Liver (tissue), 8 donors: ENCODE measurements at regions not wholly inside any gene's neighbourhood (a gene's known extent, or its start where the extent isn't known, plus 50 kb on each side); places are given as distances from the start of the nearest gene placed in this dataset.

Source experiments
- DNase-seq: peaks from one replicate; pipeline ENCODE4 v3.0.0-alpha.2; 2017; ENCODE audit warnings: low spot score
- H3K27ac ChIP-seq, 2 donors: one replicate each; pipeline ENCODE4 v1.7.0; 2013; ENCODE audit warnings: inconsistent platforms in 2 of 2, low read length in 2 of 2, control low read depth in 1 of 2, low read depth in 1 of 2, mild to moderate bottlenecking in 1 of 2
- H3K27me3 ChIP-seq, 4 donors: one replicate each; pipeline versions ENCODE4 v1.6.1 to v1.7.0; 2013; ENCODE audit warnings: low read length in 3 of 4, inconsistent platforms in 1 of 4, mild to moderate bottlenecking in 1 of 4, moderate library complexity in 1 of 4; ENCODE audit not compliant: control insufficient read depth in 4 of 4, insufficient read depth in 4 of 4
- H3K36me3 ChIP-seq, 4 donors: one replicate each; pipeline versions ENCODE4 v1.6.1 to v1.7.0; 2013; ENCODE audit warnings: low read length in 3 of 4, mild to moderate bottlenecking in 3 of 4, low read depth in 1 of 4, moderate library complexity in 1 of 4; ENCODE audit not compliant: control insufficient read depth in 4 of 4, insufficient read depth in 3 of 4
- H3K4me1 ChIP-seq, 4 donors: one replicate each; pipeline versions ENCODE4 v1.6.1 to v1.7.0; 2013; ENCODE audit warnings: low read length in 3 of 4, mild to moderate bottlenecking in 3 of 4, moderate library complexity in 1 of 4; ENCODE audit not compliant: control insufficient read depth in 4 of 4, insufficient read depth in 4 of 4
- H3K4me3 ChIP-seq, 3 donors: one replicate each; pipeline versions ENCODE4 v1.6.1 to v1.7.0; 2013; ENCODE audit warnings: low read length in 3 of 3, control low read depth in 1 of 3, low read depth in 1 of 3, mild to moderate bottlenecking in 1 of 3
- H3K9ac ChIP-seq, 2 donors: one replicate each; pipeline ENCODE4 v1.7.0; 2013; ENCODE audit warnings: low read length in 2 of 2, mild to moderate bottlenecking in 2 of 2, moderate library complexity in 2 of 2, control low read depth in 1 of 2, low read depth in 1 of 2
- H3K9me3 ChIP-seq, 4 donors: one replicate each; pipeline versions ENCODE4 v1.6.1 to v1.7.0; 2013; ENCODE audit warnings: low read length in 3 of 4; ENCODE audit not compliant: control insufficient read depth in 4 of 4
- EGR1 ChIP-seq, 2 donors: IDR thresholded peaks; 2 replicates each; pipeline ENCODE4 v1.6.1; 2016 to 2018; ENCODE audit warnings: antibody characterized with exemption in 2 of 2, low read depth in 2 of 2
- FOXA1 ChIP-seq: IDR thresholded peaks from 2 replicates; pipeline ENCODE4 v1.6.1; 2016; ENCODE audit warnings: antibody characterized with exemption
- FOXA2 ChIP-seq: IDR thresholded peaks from 2 replicates; pipeline ENCODE4 v1.6.1; 2016; ENCODE audit warnings: antibody characterized with exemption
- GABPA ChIP-seq, 2 donors: IDR thresholded peaks in 1 of 2; conservative IDR thresholded peaks in 1 of 2; 2 replicates each; pipeline ENCODE4 v1.6.1; 2016; ENCODE audit warnings: antibody characterized with exemption in 2 of 2, mild to moderate bottlenecking in 1 of 2, moderate library complexity in 1 of 2
- HNF4A ChIP-seq, 2 donors: conservative IDR thresholded peaks; 2 replicates each; pipeline ENCODE4 v1.6.1; 2016; ENCODE audit warnings: antibody characterized with exemption in 2 of 2, mild to moderate bottlenecking in 2 of 2
- HNF4G ChIP-seq: IDR thresholded peaks from 2 replicates; pipeline ENCODE4 v1.6.1; 2016; ENCODE audit warnings: antibody characterized with exemption
- JUND ChIP-seq, 2 donors: IDR thresholded peaks; 2 replicates each; pipeline ENCODE4 v1.6.1; 2016; ENCODE audit warnings: antibody characterized with exemption in 2 of 2
- NR2F2 ChIP-seq: IDR thresholded peaks from 2 replicates; pipeline ENCODE4 v1.6.1; 2016; ENCODE audit warnings: antibody characterized with exemption
- RAD21 ChIP-seq, 2 donors: IDR thresholded peaks; 2 replicates each; pipeline ENCODE4 v1.6.1; 2016; ENCODE audit warnings: antibody characterized with exemption in 2 of 2, mild to moderate bottlenecking in 2 of 2
- REST ChIP-seq: IDR thresholded peaks from 2 replicates; pipeline ENCODE4 v1.6.1; 2016; ENCODE audit warnings: antibody characterized with exemption, mild to moderate bottlenecking
- RXRA ChIP-seq, 2 donors: IDR thresholded peaks; 2 replicates each; pipeline ENCODE4 v1.6.1; 2017 to 2018; ENCODE audit warnings: antibody characterized with exemption in 2 of 2, mild to moderate bottlenecking in 1 of 2
- SP1 ChIP-seq: IDR thresholded peaks from 2 replicates; pipeline ENCODE4 v1.6.1; 2018; ENCODE audit warnings: antibody characterized with exemption, mild to moderate bottlenecking
- TAF1 ChIP-seq: conservative IDR thresholded peaks from 2 replicates; pipeline ENCODE4 v1.6.1; 2016; ENCODE audit warnings: antibody characterized with exemption, mild to moderate bottlenecking
- YY1 ChIP-seq: IDR thresholded peaks from 2 replicates; pipeline ENCODE4 v1.6.1; 2016; ENCODE audit warnings: antibody characterized with exemption, mild to moderate bottlenecking
- WGBS: extraction: QIAGEN DNeasy Blood & Tissue Kit; methylation state at CpG from one replicate; pipeline ENCODE4 v1.1.7; 2013; 5-methylcytosine and 5-hydroxymethylcytosine counted together
- TF ChIP-seq, protein P1 (sequence below): IDR thresholded peaks from 2 replicates; pipeline ENCODE4 v1.6.1; 2016; ENCODE audit warnings: antibody characterized with exemption
- TF ChIP-seq, protein P2 (sequence below): IDR thresholded peaks from 2 replicates; pipeline ENCODE4 v1.6.1; 2016; ENCODE audit warnings: antibody characterized with exemption
- TF ChIP-seq, protein P3 (sequence below): IDR thresholded peaks from 2 replicates; pipeline ENCODE4 v1.6.1; 2016; ENCODE audit warnings: antibody characterized with exemption
- TF ChIP-seq, protein P4 (sequence below): fragments of 150-350 bp; IDR thresholded peaks from 2 replicates; pipeline ENCODE4 v1.5.1; 2017; ENCODE audit warnings: improper control_type of control experiment, low read depth, low read length; ENCODE audit not compliant: missing input control
- donor health status: healthy.
- donor health status: healthy.
- donor health status: healthy.
- donor health status: healthy.
- donor health status: healthy.

GRCh38 chr4:128604204-128604603 is 205.3 kb upstream of the JADE1 start:
- H3K4me3 ChIP-seq, result no peak overlapping the region
- TF ChIP-seq FOXA1 (no peak), YY1 (no peak), FOXA2 (no peak), HNF4A (conservative IDR thresholded peaks at IDR 0.05) (no peak), TAF1 (no peak), RAD21 (IDR thresholded peaks at IDR 0.05) (no peak), NR2F2 (no peak), GABPA (IDR thresholded peaks at IDR 0.05 in 1 of 2, conservative IDR thresholded peaks at IDR 0.05 in 1 of 2) (no peak), REST (no peak), HNF4G (no peak), RXRA (IDR thresholded peaks at IDR 0.05) (no peak), SP1 (no peak), JUND (IDR thresholded peaks at IDR 0.05) (no peak), EGR1 (IDR thresholded peaks at IDR 0.05; ENCODE audit: low read depth in 2 of 2) (no peak)
- TF ChIP-seq, protein P1, sequence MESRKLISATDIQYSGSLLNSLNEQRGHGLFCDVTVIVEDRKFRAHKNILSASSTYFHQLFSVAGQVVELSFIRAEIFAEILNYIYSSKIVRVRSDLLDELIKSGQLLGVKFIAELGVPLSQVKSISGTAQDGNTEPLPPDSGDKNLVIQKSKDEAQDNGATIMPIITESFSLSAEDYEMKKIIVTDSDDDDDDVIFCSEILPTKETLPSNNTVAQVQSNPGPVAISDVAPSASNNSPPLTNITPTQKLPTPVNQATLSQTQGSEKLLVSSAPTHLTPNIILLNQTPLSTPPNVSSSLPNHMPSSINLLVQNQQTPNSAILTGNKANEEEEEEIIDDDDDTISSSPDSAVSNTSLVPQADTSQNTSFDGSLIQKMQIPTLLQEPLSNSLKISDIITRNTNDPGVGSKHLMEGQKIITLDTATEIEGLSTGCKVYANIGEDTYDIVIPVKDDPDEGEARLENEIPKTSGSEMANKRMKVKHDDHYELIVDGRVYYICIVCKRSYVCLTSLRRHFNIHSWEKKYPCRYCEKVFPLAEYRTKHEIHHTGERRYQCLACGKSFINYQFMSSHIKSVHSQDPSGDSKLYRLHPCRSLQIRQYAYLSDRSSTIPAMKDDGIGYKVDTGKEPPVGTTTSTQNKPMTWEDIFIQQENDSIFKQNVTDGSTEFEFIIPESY, result no peak
- TF ChIP-seq, protein P2, sequence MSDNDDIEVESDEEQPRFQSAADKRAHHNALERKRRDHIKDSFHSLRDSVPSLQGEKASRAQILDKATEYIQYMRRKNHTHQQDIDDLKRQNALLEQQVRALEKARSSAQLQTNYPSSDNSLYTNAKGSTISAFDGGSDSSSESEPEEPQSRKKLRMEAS, result no peak
- TF ChIP-seq, protein P3, sequence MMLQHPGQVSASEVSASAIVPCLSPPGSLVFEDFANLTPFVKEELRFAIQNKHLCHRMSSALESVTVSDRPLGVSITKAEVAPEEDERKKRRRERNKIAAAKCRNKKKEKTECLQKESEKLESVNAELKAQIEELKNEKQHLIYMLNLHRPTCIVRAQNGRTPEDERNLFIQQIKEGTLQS, result no peak
- TF ChIP-seq, protein P4, sequence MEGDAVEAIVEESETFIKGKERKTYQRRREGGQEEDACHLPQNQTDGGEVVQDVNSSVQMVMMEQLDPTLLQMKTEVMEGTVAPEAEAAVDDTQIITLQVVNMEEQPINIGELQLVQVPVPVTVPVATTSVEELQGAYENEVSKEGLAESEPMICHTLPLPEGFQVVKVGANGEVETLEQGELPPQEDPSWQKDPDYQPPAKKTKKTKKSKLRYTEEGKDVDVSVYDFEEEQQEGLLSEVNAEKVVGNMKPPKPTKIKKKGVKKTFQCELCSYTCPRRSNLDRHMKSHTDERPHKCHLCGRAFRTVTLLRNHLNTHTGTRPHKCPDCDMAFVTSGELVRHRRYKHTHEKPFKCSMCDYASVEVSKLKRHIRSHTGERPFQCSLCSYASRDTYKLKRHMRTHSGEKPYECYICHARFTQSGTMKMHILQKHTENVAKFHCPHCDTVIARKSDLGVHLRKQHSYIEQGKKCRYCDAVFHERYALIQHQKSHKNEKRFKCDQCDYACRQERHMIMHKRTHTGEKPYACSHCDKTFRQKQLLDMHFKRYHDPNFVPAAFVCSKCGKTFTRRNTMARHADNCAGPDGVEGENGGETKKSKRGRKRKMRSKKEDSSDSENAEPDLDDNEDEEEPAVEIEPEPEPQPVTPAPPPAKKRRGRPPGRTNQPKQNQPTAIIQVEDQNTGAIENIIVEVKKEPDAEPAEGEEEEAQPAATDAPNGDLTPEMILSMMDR, result no peak
- H3K27ac ChIP-seq, result no peak overlapping the region
- no peak overlapping the region for H3K9ac ChIP-seq
- WGBS, result 92% methylated on average over 1 of the region's 1 CpG
- DNase-seq, result no peak
- H3K4me1 ChIP-seq, result peaks cover 0 to 6% (median 0%) of the 10 kb centered on the region in 4 donors
- no peaks in the 10 kb centered on the region for H3K27me3 ChIP-seq
- no peaks in the 10 kb centered on the region for H3K9me3 ChIP-seq
- no peaks in the 10 kb centered on the region for H3K36me3 ChIP-seq
